Adrenal gland (tissue), 5 donors: ENCODE measurements at regions not wholly inside any gene's neighbourhood (a gene's known extent, or its start where the extent isn't known, plus 50 kb on each side); places are given as distances from the start of the nearest gene placed in this dataset.

Source experiments
- POLR2A ChIP-seq, 2 donors: fragments of 450-650 bp; IDR thresholded peaks; one replicate each; pipeline ENCODE4 v1.6.1; 2017; ENCODE audit warnings: antibody characterized with exemption in 2 of 2, mild to moderate bottlenecking in 2 of 2, moderate library complexity in 1 of 2
- TF ChIP-seq, protein P1 (sequence below), 6 experiments: fragments of 450-650 bp in 4 of 6; fragments of 200-600 bp in 2 of 6; sonication (generic) in 1 of 6; IDR thresholded peaks; 1 replicate in 5 of 6; 2 replicates in 1 of 6; pipeline versions ENCODE4 v1.5.1 to v1.8.0; 2016 to 2021; ENCODE audit warnings: antibody characterized with exemption in 6 of 6, mild to moderate bottlenecking in 2 of 6, moderate library complexity in 1 of 6
- donor health status: DM: no; HTN: no; CAD: no.

DNA sequence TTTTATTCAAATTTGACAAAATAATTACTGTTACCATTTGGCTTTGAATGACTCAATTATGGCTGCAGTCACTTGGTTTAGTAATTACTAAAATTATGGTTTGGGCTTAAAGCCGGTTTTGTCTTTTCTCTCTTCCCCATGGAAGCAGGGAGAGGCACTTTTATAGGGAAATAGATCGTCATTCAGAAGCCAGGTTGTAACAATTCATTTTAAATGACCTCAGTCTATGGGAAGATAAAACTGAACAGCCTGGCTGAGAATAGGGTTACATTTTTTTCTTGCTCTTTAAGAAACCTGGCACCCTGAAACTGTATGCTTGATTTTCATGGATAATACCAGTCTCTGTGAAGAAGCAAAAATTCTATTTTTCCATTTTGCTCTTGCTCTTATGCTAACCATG lies 169.8 kb downstream of the SMC2 start:
- TF ChIP-seq, protein P1, sequence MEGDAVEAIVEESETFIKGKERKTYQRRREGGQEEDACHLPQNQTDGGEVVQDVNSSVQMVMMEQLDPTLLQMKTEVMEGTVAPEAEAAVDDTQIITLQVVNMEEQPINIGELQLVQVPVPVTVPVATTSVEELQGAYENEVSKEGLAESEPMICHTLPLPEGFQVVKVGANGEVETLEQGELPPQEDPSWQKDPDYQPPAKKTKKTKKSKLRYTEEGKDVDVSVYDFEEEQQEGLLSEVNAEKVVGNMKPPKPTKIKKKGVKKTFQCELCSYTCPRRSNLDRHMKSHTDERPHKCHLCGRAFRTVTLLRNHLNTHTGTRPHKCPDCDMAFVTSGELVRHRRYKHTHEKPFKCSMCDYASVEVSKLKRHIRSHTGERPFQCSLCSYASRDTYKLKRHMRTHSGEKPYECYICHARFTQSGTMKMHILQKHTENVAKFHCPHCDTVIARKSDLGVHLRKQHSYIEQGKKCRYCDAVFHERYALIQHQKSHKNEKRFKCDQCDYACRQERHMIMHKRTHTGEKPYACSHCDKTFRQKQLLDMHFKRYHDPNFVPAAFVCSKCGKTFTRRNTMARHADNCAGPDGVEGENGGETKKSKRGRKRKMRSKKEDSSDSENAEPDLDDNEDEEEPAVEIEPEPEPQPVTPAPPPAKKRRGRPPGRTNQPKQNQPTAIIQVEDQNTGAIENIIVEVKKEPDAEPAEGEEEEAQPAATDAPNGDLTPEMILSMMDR (IDR thresholded peaks at IDR 0.05), result no peak
- TF ChIP-seq POLR2A (IDR thresholded peaks at IDR 0.05), result no peak
